HG03469 (cell line): ENCODE measurements at regions not wholly inside any gene's neighbourhood (a gene's known extent, or its start where the extent isn't known, plus 50 kb on each side); places are given as distances from the start of the nearest gene placed in this dataset.
"Not testable (repeated sequence)": the region's sequence is repeated elsewhere in the genome, so short reads cannot be mapped to it uniquely, and the experiment has no call there.

Source experiments
- ATAC-seq: cut with Tn5 transposase; IDR thresholded peaks from one replicate; pipeline ENCODE4 v1.9.1; 2021; ENCODE audit warnings: mild to moderate bottlenecking, moderate library complexity, moderate number of reproducible peaks; ENCODE audit not compliant: unreplicated experiment

DNA sequence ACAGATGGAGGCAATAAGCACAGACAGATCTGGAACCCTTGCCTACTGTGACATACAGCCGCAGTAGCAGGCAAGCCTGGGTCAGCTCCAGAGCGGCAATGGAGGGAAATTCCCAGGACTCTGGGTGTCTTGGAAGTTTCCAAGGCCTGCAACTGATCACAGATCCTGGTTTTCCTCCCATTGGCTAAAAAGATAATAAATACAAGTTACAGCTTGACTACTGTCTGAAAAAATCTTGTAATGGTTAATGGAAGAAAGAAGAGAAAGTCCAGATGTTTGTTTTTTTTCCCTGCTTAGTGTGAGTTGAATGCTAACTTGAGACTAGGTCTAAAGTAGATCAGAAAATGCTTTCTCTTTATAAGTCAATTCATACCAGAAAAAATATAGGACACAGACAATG lies 307.6 kb downstream of the ALDH8A1 start:
- no peak for ATAC-seq

DNA sequence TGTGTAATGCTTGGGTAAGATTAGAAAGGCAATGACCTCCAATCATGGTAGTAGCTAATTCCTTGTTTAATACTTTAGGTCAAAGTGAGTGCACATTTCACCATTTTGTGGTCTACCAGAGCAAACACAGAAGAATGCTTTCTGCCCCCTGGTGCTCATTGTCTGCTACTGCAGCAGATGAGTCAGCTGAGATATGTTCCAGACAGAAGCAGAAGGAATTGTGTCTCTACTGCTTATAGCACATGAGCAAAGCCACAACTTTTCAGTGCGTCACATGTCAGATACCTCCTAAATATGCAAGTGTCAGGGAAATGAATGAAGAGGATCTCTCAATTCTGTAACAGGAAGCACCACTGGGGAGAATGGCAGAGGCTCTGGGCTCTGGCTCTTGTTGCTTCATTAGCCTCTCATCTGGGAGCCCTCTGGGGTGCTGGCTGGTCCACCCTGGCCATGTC lies 308.9 kb downstream of the ALDH8A1 start:
- peak; percentile 65 for ATAC-seq

DNA sequence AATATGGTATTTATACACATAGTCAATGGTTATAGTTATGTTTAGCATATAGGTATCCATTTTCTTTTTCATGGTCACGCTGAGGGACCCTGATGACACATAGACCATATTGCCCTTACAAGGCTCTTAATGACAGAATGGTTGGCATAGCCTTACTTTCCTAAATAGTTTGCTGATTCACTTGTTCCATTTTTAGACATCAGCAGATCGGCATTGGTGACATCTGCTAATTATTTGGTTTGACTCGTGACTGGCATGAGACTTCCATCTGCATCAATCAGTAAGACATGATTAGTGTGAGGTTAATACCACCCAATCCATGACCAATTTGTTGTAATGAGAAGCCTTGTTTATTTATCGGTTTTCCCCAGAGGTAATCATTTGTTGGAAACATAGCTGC lies 309.7 kb downstream of the ALDH8A1 start:
- ATAC-seq = no peak

DNA sequence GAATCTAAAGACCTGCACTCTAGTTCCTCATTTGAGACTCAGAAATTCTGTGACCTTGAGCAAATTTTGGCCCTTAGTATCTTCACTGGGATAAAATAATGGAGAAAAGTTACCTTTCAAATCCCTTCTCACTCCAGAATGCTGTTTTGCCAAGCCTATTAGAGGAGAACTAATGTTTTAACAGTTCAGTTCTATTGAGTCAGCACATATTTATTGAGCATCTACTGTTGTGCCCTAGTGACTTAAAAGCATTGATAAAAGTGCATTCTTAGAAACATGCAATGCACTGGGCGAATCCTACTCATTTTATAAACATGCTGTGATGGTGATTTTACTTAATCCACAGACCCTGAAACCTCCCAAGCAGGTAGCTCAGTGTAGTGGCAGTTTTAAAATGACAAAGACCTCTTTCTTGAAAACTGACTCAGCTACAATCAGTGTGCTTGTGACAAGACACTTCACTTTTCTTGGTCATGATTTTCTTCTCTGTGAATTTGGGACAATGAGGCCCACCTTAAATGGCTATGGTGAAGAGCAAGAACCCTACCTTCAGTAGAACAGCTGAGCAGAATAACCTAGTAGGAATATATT lies 312.0 kb downstream of the ALDH8A1 start:
- ATAC-seq = no peak

DNA sequence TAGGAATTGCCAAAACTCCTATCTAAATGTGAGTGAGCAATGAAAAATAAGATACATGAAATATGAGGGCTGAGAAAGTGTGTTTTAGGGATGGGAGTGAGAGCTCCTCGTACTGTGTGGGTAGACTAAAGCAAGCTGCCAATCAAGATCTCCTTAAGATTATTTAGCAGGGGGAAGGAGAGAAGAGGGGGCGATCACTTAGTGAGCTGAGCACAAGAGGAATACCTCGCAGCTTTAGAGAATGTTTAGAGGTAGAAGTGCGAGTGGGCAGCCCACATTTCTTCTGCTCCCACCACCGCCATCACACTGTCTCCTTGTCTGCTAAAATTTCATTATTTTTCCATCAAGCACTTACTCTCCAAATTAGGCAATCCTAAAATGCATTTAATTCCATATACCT lies 312.6 kb downstream of the ALDH8A1 start:
- ATAC-seq = no peak

DNA sequence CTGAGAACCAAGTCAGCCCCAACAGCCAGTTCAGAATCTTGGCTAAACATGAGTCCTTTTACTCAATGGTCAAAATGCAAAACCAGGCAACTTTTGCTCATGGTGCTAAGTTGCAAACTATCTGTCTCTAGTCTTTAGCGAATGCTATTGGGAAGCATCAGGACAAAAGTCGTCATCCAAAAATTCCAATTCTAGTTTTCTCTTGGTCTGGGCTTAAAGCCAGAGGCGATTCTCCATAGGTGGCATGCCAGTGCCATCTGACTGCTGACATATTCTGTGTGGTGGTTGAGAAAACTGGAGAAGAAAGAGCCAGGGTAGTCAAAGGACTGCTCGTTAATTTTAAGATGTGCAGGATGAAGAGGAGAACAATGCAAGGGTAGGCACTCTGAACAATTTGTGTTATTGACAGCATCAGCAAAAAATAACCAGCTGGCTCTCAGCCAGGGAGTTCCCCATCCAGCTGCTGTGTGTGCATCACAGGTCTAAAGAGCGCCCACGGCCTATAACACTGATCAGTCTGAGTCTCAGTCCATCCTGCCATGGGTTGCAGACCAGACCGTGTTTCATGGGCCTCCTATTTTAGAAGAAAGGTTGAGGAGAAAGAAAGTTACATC lies 313.6 kb downstream of the ALDH8A1 start:
- peak; percentile 51 for ATAC-seq

DNA sequence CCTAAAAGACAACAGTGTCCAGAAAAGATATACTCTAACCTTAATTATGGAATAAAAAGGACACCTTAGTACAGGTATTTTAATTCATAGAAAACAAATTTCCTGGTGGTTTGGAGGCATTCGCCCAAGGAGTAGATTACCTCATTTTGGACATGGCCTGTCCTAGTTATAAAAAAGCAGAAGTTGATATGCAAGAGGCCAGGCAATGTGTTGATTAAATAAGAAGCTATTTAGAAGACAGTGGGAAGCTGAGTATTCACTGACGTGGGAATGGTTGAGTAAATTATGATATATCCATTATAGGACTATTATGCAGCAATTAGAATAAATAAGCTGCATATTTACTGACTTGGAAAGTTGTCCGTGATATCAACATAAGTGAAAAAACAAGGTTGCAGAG lies 314.9 kb downstream of the ALDH8A1 start:
- no peak for ATAC-seq

DNA sequence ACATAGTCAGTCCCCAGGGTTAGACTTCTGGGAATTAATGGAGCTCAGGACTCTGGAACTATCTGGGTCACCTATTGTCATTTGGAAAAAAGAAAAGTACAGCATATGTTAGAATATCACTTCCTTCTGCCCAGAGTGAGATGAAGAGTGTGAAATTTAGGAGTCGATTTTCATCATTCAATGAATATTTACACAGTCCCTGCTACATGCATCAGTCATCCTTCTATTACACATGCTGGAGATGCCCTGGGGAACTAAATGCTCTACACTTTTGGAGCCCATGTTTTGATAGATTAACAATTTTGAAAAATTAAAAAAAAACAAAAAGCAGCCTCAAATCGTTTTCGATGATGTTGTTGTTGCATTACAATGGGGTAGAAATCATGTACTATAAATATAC lies 315.4 kb downstream of the ALDH8A1 start:
- ATAC-seq = no peak

DNA sequence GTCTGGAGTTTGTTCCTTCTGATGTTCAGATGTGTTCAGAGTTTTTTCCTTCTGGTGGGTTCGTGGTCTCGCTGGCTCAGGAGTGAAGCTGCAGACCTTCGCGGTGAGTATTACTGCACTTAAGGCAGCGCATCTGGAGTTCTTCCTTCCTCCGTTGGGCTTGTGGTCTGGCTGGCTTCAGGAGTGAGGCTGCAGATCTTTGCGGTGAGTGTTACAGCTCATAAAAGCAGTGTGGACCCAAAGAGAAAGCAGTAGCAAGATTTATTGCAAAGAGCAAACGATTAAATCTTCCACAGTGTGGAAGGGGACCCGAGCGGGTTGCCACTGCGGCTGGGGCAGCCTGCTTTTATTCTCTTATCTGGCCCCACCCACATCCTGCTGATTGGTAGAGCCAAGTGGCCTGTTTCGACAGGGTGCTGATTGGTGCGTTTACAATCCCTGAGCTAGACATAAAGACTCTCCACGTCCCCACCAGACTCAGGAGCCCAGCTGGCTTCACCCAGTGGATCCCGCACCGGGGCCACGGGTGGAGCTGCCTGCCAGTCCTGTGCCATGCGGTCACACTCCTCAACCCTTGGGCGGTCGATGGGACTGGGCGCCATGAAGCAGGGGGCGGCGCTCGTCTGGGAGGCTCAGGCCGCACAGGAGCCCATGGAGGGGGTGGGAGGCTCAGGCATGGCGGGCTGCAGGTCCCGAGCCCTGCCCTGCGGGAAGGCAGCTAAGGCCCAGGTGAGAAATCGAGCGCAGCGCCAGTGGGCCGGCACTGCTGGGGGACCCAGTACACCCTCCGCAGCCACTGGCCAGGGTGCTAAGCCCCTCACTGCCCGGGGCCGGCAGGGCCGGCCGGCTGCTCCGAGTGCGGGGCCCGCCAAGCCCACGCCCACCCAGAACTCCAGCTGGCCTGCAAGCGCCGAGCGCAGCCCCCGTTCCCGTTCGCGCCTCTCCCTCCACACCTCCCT lies 315.3 kb upstream of the SGK1 start:
- not testable (repeated sequence) for ATAC-seq

DNA sequence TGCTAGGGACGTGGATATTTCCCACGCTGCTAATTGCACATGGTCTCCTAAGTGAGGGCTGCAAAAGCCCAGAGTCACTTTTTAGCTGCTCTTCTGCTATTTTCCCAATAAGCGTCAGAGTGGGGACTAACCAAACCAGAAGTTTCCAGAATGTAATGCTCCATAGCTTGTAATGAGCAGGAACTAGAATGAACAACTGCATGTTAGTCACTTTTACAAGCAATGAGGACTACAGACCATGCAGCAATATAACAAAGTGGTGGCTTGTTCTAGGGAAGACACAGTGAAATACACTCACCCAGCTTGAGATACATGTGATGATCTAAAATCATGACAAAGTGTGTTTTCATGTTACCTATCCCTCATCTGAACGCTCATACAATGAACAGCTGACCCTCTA lies 314.1 kb upstream of the SGK1 start:
- ATAC-seq = no peak

DNA sequence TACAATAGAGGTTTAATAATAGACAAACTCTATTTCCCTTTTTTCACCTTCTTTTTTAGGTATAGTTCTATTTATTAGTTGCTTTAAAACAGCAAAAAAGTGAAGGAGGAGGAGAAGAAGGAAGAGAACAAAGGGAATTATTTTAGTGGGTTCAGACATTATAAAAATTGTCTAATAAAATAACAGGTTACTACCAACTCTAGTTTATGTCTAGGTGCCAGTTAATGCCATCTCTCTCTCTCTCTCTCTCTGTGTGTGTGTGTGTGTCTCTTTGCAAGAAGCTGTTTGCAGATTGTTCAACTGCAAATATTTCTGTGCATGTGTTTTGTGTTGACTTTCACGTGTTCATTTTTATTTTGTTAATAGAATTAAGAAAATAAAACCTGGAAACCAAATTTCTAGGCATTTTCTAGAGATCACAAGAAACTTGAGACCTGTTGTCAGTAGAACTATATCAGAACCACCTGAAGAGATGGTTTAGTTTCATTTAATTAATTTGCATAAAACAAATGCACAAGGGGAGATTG lies 313.5 kb upstream of the SGK1 start:
- no peak for ATAC-seq

DNA sequence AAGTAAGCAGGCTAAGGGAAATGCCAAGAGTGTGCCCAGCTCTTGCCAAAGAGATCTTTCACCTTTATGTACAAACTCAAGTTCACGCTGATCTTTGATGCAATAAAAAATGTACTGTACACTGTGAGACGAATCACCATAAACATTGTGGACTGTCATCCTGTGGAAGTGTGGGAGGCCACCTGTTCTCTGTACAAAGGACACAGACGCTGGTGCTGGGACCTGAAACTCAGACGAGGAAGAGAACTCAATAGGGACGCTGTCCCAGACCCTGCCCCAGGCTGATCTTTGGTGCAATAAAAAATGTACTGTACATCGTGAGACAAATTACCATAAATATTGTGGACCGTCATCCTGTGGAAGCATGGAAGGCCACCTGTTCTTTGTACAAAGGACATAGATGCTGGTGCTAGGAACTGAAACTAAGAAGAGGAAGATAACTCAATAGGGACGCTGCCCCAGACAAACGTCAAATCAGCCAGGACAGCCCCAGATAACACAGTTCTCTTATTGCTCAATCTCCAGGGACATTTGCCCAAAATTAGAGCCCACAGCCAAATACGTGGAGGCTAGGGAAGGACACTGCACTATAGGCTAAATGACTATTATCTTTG lies 312.7 kb upstream of the SGK1 start:
- ATAC-seq = no peak

DNA sequence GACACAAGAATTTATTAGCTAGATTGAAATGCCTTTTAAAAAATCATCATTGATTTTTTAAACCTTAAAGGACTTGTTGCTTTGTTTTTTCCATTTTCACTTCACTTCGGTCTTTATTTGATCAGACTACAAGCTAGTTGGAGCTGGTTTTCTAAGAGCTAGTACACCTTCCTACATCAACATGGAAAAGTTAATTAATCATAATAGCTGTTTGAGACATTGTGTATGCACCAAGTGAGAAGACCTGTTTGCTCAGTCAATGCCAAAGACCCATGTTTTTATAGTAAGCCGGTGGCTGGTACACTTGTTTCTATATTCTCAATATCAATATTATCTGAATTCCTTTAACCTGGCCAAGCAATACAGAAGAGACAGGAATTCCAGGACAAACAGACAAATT lies 310.2 kb upstream of the SGK1 start:
- ATAC-seq = no peak

DNA sequence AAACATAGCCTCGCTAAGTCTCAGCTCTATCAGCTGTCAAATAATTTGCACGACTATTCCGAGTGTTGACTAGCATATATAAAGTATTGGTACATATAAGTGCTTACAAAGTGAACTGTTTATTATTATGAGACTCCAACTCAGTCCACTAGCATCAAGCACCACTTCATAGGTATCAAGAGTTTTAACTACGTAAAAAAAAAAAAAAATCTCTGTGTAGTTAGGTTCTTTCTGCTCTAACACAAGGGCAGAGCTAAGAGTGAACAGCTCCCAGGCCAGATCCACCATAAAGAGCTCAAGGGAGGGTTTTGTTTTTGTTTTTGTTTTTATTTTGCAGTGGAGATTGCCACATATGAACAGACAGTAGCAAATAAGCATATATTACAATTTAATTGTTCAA lies 309.8 kb upstream of the SGK1 start:
- no peak for ATAC-seq

DNA sequence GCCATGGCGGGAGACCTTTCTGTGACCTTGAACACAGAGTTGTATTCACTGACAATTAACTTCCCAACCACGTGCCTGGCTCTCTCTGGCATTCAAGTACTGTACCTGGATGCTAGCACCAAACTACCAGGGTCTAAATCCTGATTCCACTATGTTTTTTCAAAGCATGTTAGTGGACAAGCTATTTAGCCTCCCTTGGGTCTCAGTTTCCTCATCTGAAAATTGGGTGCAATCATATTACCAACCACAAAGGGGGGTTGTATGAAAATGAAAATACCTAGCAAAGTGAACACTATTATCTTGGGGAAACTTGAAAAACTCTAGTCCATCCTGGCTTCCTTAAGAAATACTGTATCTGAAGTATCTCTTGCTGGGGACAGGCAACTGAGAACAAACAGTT lies 308.7 kb upstream of the SGK1 start:
- ATAC-seq = no peak

DNA sequence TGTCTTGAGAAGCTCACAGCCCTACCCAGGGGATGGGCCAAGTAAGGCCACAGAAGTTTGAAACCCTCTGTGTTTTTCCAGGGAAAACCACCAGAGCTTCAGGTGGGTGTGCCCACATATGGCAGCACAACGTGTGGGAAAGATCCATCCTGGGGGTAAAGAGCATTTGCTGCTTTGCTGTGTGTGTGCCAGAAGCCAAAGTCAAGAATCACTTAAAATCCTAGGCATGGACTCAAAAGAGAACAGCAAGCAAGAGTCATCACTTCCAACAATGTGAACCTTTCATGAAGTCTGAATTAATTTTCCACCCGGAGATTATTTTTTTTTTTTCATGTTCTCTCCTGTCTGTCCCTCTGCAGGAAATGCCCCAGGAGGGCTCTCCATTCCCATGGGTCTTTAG lies 308.2 kb upstream of the SGK1 start:
- ATAC-seq = no peak

DNA sequence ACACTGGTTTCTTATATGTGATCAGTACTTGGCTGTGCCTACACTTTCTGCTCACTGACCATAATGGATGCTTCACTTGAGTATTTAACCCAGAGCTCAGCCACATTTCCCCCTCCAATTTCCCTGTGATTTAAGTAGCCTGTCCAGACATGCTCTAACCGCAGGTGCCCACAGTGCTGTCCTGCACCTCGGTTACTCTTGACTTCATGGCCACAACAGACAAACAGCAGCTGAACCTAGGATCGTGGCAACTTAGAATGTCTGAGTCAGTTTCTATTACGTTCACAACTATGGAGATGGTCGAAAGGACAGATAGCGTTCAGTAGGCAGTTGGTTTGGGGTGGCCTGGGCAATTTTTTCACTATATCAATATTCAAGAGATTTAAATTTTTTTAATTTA lies 306.9 kb upstream of the SGK1 start:
- no peak for ATAC-seq

DNA sequence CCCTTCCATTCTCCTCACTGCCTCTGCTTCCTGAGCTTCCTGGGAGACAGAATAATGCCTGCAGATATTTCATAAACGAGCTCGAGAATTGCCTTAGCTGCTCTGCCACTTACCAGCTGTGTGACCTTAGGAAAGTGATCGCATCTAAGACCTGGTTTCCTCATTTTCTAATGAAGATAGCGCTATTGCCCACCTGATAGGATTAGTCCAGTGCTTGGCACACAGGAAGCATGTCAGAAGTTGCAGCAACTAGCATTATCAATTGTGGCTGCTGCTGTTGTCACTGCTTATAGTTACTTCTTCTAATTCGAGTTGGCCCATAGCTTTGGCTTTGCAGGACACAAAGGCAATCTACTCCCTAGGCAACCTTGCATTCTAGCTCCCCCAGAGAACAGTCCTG lies 305.5 kb upstream of the SGK1 start:
- no peak for ATAC-seq

DNA sequence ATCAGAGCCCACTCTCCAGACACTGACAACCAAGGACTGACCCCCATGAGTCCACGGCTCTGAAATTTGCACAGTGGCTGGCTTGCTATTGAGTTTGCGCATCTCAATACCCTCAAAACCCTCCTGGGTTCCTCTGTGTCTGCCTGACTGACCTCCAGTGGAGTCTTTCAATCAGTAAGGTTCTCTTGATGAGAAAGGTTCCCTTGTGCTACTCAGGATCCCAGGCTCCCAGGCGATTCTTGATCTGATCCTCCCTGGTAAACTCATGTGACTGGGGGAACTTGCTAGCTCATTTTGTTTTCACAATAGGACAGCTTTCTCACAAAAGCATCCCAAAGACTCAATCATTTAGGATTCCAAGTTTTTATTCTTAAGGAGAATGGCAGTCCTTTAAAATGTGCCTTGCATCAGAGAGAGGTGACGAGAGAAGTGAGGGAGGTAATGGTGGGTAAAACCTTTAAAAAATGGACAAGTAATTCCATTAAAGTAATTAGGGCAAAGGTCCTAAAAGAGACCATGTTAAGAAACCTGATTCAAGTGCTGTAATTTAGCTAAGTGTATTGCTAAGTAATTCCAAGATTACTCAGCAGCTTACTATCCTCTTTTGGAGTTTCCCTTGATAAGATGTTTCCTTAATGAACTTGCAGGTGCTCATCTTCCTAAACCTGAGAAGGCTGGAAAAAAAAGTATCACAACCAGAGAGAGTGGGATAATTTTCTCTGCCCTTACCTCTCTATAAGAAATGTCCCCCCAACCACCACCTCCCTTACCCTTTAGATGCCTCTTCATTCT lies 304.7 kb upstream of the SGK1 start:
- ATAC-seq = no peak

DNA sequence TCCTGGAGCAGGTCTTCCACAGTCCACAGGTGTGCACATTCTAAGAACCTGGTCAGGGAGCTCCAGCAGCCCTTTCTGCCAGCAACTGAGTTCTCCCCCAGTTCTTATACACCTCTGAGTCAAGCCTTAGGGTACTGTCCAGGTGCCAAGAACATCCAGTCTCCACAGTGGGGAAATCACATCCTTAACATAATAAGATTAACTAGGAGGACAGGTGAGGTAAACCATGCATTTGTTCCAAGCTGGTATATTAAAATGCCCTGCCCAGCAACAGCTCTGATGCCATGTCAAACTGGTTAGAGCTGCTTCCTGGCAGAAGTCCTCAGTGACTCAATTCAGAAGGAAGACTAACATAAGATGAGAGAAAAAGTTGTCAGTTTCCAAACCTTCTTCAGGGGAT lies 303.9 kb upstream of the SGK1 start:
- no peak for ATAC-seq
